ENCODE measurements at regions not wholly inside any gene's neighbourhood (a gene's known extent, or its start where the extent isn't known, plus 50 kb on each side); places are given as distances from the start of the nearest gene placed in this dataset.

- WGBS, 2 donors, result 48 to 56% methylated on average over 6 of the region's 6 CpGs
- intact Hi-C loops (cut with DNase I), result no loop called here
- Histone ChIP-seq H3K27me3 (no peaks in the 10 kb centered on the region), H3K36me3 (no peaks in the 10 kb centered on the region), H3K4me3 (no peak overlapping the region), H3K9me3 (no peaks in the 10 kb centered on the region), H3K27ac (peak overlapping the region in 3 of 4 donors; percentile 32 to 43 (median 43)), H3K4me1 (peaks cover 10 to 55% (median 33%) of the 10 kb centered on the region in 3 donors)
- TF ChIP-seq CTCF (IDR thresholded peaks at IDR 0.05) (peak in 4 of 6 experiments; percentile 29 to 62 (median 45)), POLR2A (IDR thresholded peaks at IDR 0.05) (no peak)
- DNase-seq, result no peak
Observed at GRCh38 chr3:178083906-178084866, 452.1 kb upstream of the KCNMB2 start.

GRCh38 chr3:178084938-178085816, 451.1 kb upstream of the KCNMB2 start:
- H3K9me3 ChIP-seq, result no peaks in the 10 kb centered on the region
- 19 to 32% methylated on average over 6 of the region's 6 CpGs for WGBS, 2 donors
- no peaks in the 10 kb centered on the region for H3K27me3 ChIP-seq
- H3K4me3 ChIP-seq, result no peak overlapping the region
- intact Hi-C loops (cut with DNase I), result no loop called here
- TF ChIP-seq CTCF (IDR thresholded peaks at IDR 0.05) (no peak), POLR2A (IDR thresholded peaks at IDR 0.05) (no peak)
- no peak for DNase-seq
- no peaks in the 10 kb centered on the region for H3K36me3 ChIP-seq
- peaks cover 0 to 46% (median 31%) of the 10 kb centered on the region in 3 donors for H3K4me1 ChIP-seq
- peak overlapping the region in 3 of 4 donors; percentile 32 to 64 (median 43) for H3K27ac ChIP-seq

GRCh38 chr3:178085817-178086123, 450.5 kb upstream of the KCNMB2 start:
- Histone ChIP-seq H3K4me1 (peaks cover 0 to 46% (median 31%) of the 10 kb centered on the region in 3 donors), H3K27ac (peak overlapping the region in 3 of 4 donors; percentile 32 to 64 (median 43)), H3K27me3 (no peaks in the 10 kb centered on the region), H3K36me3 (no peaks in the 10 kb centered on the region), H3K9me3 (no peaks in the 10 kb centered on the region), H3K4me3 (no peak overlapping the region)
- intact Hi-C loops (cut with DNase I), result no loop called here
- TF ChIP-seq CTCF (IDR thresholded peaks at IDR 0.05) (no peak), POLR2A (IDR thresholded peaks at IDR 0.05) (no peak)
- no peak for DNase-seq

- 78 to 88% methylated on average over 6 of the region's 6 CpGs for whole genome bisulfite sequencing, 2 donors
- TF ChIP-seq POLR2A (IDR thresholded peaks at IDR 0.05) (no peak), CTCF (IDR thresholded peaks at IDR 0.05) (no peak)
- intact Hi-C loops (cut with DNase I), result no loop called here
Observed at GRCh38 chr3:178086144-178086825, 450.0 kb upstream of the KCNMB2 start.

More at GRCh38 chr3:178086144-178086825, 450.0 kb upstream of the KCNMB2 start:
- no peak overlapping the region for H3K4me3 ChIP-seq
- peak overlapping the region in 1 of 4 donors; percentile 43 for H3K27ac ChIP-seq
- no peaks in the 10 kb centered on the region for H3K27me3 ChIP-seq
- no peak for DNase-seq
- H3K36me3 ChIP-seq, result no peaks in the 10 kb centered on the region
- no peaks in the 10 kb centered on the region for H3K9me3 ChIP-seq
- H3K4me1 ChIP-seq, result peaks cover 0 to 46% (median 31%) of the 10 kb centered on the region in 3 donors
